GM23248 (cell line): ENCODE measurements at regions not wholly inside any gene's neighbourhood (a gene's known extent, or its start where the extent isn't known, plus 50 kb on each side); places are given as distances from the start of the nearest gene placed in this dataset.

Experiments used
- DNase-seq: peaks from one replicate; pipeline ENCODE4 v3.0.0-alpha.2; 2015
- H2AFZ ChIP-seq: fragments of 200-600 bp; sonication (generic); 2 replicates; pipeline ENCODE4 v1.6.1; 2016; ENCODE audit warnings: antibody characterized with exemption
- H3F3A ChIP-seq: fragments of 200-600 bp; sonication (generic); 2 replicates; pipeline ENCODE4 v1.6.1; 2016; ENCODE audit warnings: mild to moderate bottlenecking, antibody characterized with exemption, mixed run types; ENCODE audit not compliant: insufficient read depth
- H3K27ac ChIP-seq: fragments of 200-600 bp; sonication (generic); 2 replicates; pipeline ENCODE4 v1.5.1; 2016; ENCODE audit warnings: mild to moderate bottlenecking
- H3K27me3 ChIP-seq: fragments of 200-600 bp; sonication (generic); replicated peaks from 2 replicates; pipeline ENCODE4 v1.6.1; 2016; ENCODE audit warnings: mild to moderate bottlenecking; ENCODE audit not compliant: insufficient read depth
- H3K36me3 ChIP-seq: fragments of 200-600 bp; sonication (generic); 2 replicates; pipeline ENCODE4 v1.6.1; 2016; ENCODE audit warnings: low read depth, mild to moderate bottlenecking
- H3K4me1 ChIP-seq: fragments of 200-600 bp; sonication (generic); 2 replicates; pipeline ENCODE4 v1.6.1; 2016; ENCODE audit warnings: mild to moderate bottlenecking; ENCODE audit not compliant: insufficient read depth
- H3K4me2 ChIP-seq: fragments of 200-600 bp; sonication (generic); one replicate; pipeline ENCODE4 v1.6.1; 2016; ENCODE audit warnings: mild to moderate bottlenecking; ENCODE audit not compliant: unreplicated experiment
- H3K4me3 ChIP-seq: fragments of 200-600 bp; sonication (generic); 2 replicates; pipeline ENCODE4 v1.5.1; 2016; ENCODE audit warnings: mild to moderate bottlenecking
- H3K79me2 ChIP-seq: fragments of 200-600 bp; sonication (generic); 2 replicates; pipeline ENCODE4 v1.6.1; 2016; ENCODE audit warnings: mild to moderate bottlenecking; ENCODE audit not compliant: insufficient read depth
- H3K9ac ChIP-seq: fragments of 200-600 bp; sonication (generic); 2 replicates; pipeline ENCODE4 v1.6.1; 2016; ENCODE audit warnings: mild to moderate bottlenecking
- H3K9me2 ChIP-seq: fragments of 200-600 bp; sonication (generic); 2 replicates; pipeline ENCODE4 v1.6.1; 2016; ENCODE audit warnings: mixed run types, mild to moderate bottlenecking, moderate library complexity; ENCODE audit not compliant: insufficient read depth
- H3K9me3 ChIP-seq: fragments of 200-600 bp; sonication (generic); one replicate; pipeline ENCODE4 v1.6.1; 2017; ENCODE audit warnings: low read depth
- H4K20me1 ChIP-seq: fragments of 200-600 bp; sonication (generic); 2 replicates; pipeline ENCODE4 v1.6.0; 2016; ENCODE audit not compliant: insufficient read depth
- EZH2 ChIP-seq: fragments of 200-600 bp; sonication (generic); IDR thresholded peaks from 2 replicates; pipeline ENCODE4 v1.6.1; 2018; ENCODE audit warnings: antibody characterized with exemption, mild to moderate bottlenecking; ENCODE audit not compliant: insufficient read depth, poor library complexity, severe bottlenecking
- EZH2phosphoT487 ChIP-seq: fragments of 200-600 bp; sonication (generic); IDR thresholded peaks from 2 replicates; pipeline ENCODE4 v1.6.1; 2018; ENCODE audit warnings: antibody characterized with exemption, moderate library complexity, mild to moderate bottlenecking, low read depth; ENCODE audit not compliant: insufficient read depth
- WGBS, 2 experiments: methylation state at CpG; one replicate each; pipeline ENCODE4 v1.1.6; 2015 to 2017; ENCODE audit warnings: low lambda C conversion rate in 2 of 2, low coverage in 1 of 2; ENCODE audit errors: missing lambda C conversion rate in 2 of 2; 5-methylcytosine and 5-hydroxymethylcytosine counted together
- in situ Hi-C: fragments of 300-500 bp; cut with MboI; formaldehyde crosslinking; loops from 2 replicates; pipeline ENCODE4 v1.15.0; 2020

DNA sequence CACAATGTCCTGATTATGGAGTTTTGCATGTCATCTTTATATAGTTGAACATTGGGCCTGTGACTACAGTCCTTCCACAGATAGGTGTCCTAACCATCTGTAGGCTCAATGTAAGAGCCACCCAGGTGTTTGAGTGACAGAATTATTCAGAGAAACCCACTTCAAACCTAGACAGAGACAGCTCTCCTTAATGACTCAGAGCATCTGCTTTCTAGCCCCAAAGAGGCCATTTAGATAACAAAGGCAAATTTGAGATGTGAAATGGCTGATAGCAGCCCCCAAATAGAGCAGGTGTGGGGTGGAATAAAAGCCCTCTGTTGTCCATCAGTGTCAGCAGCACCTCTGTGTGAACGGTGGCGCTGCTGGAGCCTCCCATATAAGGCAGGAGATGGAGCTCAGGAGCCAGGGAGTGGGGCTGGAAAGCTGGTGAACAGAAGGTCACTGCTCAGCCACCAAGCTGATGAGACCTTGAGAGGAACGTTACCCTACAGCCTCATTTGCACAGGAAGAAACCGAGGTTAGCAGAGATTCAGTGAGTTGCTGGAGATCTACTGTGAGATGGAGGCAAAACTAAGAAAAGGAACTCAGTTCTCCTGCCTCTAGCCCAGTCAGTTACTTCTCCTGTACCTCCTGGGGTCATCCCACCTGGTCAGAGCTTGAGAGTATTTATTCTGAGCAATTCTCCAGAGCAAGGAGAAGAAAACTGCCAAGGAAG is 153.3 kb upstream of the LNX1 start:
- Histone ChIP-seq H3F3A (0 out of 2 replicates have a peak, but pooled peaks cover 7% of the 10 kb centered on the region), H3K9me3 (no peaks in the 10 kb centered on the region), H3K79me2 (no peaks in the 10 kb centered on the region), H3K36me3 (no peaks in the 10 kb centered on the region), H3K4me1 (no peaks in the 10 kb centered on the region), H3K4me3 (no peak overlapping the region), H3K9ac (no peak overlapping the region), H3K27ac (no peak overlapping the region), H4K20me1 (no peaks in the 10 kb centered on the region), H2AFZ (no peak overlapping the region), H3K9me2 (no peaks in the 10 kb centered on the region), H3K27me3 (no peaks in the 10 kb centered on the region), H3K4me2 (no peak overlapping the region)
- no peak for TF ChIP-seq EZH2
- no peak for TF ChIP-seq EZH2phosphoT487
- in situ Hi-C loops = no loop called here
- no peak for DNase-seq
- 84% methylated on average over 4 of the region's 4 CpGs for WGBS, 2 experiments

DNA sequence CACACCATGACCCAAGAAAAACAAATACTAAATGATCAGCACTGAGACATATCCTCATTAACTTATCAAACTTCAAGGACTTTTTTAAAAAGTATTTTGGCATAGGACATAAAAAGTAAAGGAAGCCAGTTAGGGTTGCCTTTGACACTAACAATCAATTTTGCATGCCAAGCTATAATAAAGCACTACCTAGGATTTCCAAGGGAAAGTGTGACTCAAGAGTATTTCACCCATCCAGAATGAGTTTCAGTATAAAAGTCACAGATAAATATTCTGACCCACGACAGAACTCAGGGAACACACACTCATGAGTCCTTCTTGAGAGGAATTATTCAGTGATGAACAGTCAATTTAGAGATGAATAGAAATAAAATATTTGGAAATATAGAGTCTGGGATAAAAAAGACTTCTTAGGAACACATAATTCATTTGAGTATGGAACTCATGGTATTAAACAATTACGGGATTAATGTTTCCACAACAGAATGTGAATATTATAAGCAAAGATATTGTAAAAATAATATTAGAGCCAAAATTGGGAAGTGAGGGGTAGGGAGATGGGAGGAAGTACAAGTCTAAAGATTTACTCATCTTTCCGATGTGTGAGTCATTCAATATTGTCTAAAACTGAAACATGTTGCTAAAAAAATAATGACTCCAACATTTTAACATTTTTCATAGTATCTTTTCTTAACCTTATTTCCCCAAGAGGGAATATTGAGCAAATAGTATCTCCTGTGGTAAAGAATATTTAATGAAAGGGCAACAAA is 143.5 kb upstream of the LNX1 start:
- peak overlapping the region; percentile 61 for H3K9ac ChIP-seq
- DNase-seq = peak; percentile 89
- H3K4me2 ChIP-seq = peak overlapping the region; percentile 77
- H3K4me3 ChIP-seq = peak overlapping the region; percentile 49
- H3K79me2 ChIP-seq = no peaks in the 10 kb centered on the region
- H3K27ac ChIP-seq = peak overlapping the region; percentile 90
- H3K9me2 ChIP-seq = no peaks in the 10 kb centered on the region; the same call in 1 of the 2 replicates
- peaks cover 31% of the 10 kb centered on the region for H3K4me1 ChIP-seq
- WGBS, 2 experiments = 1 to 3% methylated on average over 3 of the region's 3 CpGs
- peak overlapping the region; percentile 1; the same call in 1 of the 2 replicates for H2AFZ ChIP-seq
- H4K20me1 ChIP-seq = no peaks in the 10 kb centered on the region
- H3K9me3 ChIP-seq = no peaks in the 10 kb centered on the region
- TF ChIP-seq EZH2phosphoT487 = no peak
- no peak for TF ChIP-seq EZH2
- no peaks in the 10 kb centered on the region for H3K27me3 ChIP-seq
- H3K36me3 ChIP-seq = no peaks in the 10 kb centered on the region
- peaks cover 31% of the 10 kb centered on the region for H3F3A ChIP-seq
- in situ Hi-C loops = no loop called here

DNA sequence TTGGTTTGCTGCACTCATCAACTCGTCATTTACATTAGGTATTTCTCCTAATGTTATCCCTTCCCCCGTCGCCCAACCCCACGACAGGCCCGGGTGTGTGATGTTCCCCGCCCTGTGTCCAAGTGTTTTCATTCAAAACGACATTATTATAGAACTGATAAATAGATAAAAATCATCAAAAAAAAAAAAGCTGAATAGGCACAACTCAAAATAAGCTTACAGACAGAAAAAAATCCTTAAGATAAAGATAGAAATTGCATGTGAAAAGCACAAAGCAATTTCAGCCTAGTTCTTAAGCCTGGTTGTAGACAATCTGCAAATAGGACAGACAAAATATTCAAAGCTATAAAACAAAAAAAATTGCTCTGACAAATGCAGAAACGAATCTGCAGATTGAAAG is 142.9 kb upstream of the LNX1 start:
- H3K4me3 ChIP-seq = peak overlapping the region; percentile 49
- no peaks in the 10 kb centered on the region; the same call in 1 of the 2 replicates for H3K9me2 ChIP-seq
- TF ChIP-seq EZH2phosphoT487 = no peak
- no peak for TF ChIP-seq EZH2
- peak overlapping the region; percentile 77 for H3K4me2 ChIP-seq
- no peaks in the 10 kb centered on the region for H3K79me2 ChIP-seq
- peaks cover 31% of the 10 kb centered on the region for H3K4me1 ChIP-seq
- no peak for DNase-seq
- no peak overlapping the region for H2AFZ ChIP-seq
- no peaks in the 10 kb centered on the region for H3K27me3 ChIP-seq
- H4K20me1 ChIP-seq = no peaks in the 10 kb centered on the region
- H3K27ac ChIP-seq = peak overlapping the region; percentile 90
- in situ Hi-C loops = no loop called here
- H3K9ac ChIP-seq = peak overlapping the region; percentile 61
- no peaks in the 10 kb centered on the region for H3K36me3 ChIP-seq
- no peaks in the 10 kb centered on the region for H3K9me3 ChIP-seq
- H3F3A ChIP-seq = peaks cover 31% of the 10 kb centered on the region
- WGBS, 2 experiments = 33 to 38% methylated on average over 8 of the region's 8 CpGs

DNA sequence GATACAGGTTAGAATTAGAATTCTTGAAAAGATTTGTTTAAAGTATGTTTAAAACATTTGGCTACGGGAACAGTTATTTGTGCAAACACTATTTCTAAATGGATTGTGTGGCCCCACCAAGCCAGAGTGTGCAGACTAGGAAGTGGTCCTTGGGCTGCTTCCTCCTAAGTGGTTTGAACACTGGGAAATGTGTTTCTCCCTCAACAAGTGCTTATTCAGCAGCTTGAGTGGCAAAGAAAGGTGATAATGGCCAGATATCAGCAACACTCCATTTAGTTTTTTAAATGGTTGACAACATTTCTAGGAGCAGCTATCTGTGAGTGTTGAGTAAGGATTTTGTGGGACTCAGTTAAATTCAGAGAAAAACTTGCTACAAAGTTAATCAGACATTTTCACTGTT is 141.4 kb upstream of the LNX1 start:
- in situ Hi-C loops = no loop called here
- peaks cover 31% of the 10 kb centered on the region for H3K4me1 ChIP-seq
- H3K4me3 ChIP-seq = no peak overlapping the region
- H3K9me2 ChIP-seq = no peaks in the 10 kb centered on the region; the same call in 1 of the 2 replicates
- no peak overlapping the region for H3K27ac ChIP-seq
- H3K9me3 ChIP-seq = no peaks in the 10 kb centered on the region
- H3K27me3 ChIP-seq = no peaks in the 10 kb centered on the region
- H3K79me2 ChIP-seq = no peaks in the 10 kb centered on the region
- DNase-seq = no peak
- whole genome bisulfite sequencing, 2 experiments = 97 to 100% methylated on average over 1 of the region's 1 CpG
- H2AFZ ChIP-seq = no peak overlapping the region
- H3F3A ChIP-seq = peaks cover 31% of the 10 kb centered on the region
- no peaks in the 10 kb centered on the region for H3K36me3 ChIP-seq
- TF ChIP-seq EZH2phosphoT487 (no peak), EZH2 (no peak)
- no peaks in the 10 kb centered on the region for H4K20me1 ChIP-seq
- H3K9ac ChIP-seq = no peak overlapping the region
- no peak overlapping the region for H3K4me2 ChIP-seq
